ENCODE measurements at regions not wholly inside any gene's neighbourhood (a gene's known extent, or its start where the extent isn't known, plus 50 kb on each side); places are given as distances from the start of the nearest gene placed in this dataset.

DNA sequence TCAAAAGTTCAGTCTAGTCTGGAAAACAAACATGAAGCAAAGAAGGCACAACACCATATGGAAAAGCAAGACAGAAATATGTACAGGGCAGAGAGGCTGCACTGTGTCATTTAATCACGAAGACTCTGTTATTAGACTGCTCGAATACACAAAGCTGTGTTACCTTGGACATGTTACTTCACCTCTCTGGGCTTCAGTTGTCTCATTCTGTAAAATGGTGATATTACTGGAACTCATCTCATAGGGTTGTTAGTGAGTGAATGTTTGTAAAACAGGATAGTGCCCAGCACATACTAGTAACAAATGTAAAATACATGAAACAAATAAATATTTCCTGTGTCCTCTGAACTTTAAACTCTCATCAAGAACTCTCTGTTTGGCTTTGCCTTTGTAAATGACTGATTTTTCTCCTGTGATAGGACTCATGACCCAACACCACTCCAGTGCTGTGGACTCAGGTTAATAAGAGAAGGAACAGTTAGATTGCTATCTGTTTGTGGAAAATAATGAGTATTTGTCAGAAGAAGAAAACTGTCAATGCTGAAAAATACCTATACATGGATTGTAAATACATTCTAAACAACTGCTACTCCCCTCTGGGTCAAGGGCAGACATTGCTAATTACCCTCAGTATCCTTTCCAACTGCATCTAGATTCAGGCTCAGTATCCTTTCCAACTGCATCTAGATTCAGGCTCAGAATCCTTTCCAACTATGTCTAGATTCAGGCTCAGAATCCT, 62.3 kb downstream of the ZIC5 start:
- DNase-seq = no peak
- intact Hi-C loops (cut with micrococcal nuclease; ENCODE audit: unreplicated experiment) = loop anchor here (10.0 kb wide), 1 partner anchor 1216 kb away; no protein-coding TSS in a partner anchor
- Histone ChIP-seq H3K9me3 (ENCODE audit: insufficient read depth, low read depth) (no peaks in the 10 kb centered on the region), H3K27ac (no peak overlapping the region), H3K36me3 (ENCODE audit: low read depth) (no peaks in the 10 kb centered on the region), H3K4me2 (no peak overlapping the region), H3K27me3 (ENCODE audit: insufficient read depth, low read depth) (no peaks in the 10 kb centered on the region), H3F3A (ENCODE audit: insufficient read depth, low read depth) (no peaks in the 10 kb centered on the region), H3K4me1 (replicated peaks; ENCODE audit: insufficient read depth) (no peaks in the 10 kb centered on the region), H4K20me1 (ENCODE audit: insufficient read depth) (no peaks in the 10 kb centered on the region), H2AFZ (no peak overlapping the region), H3K4me3 (no peak overlapping the region), H3K79me2 (ENCODE audit: low read depth) (no peaks in the 10 kb centered on the region), H3K9me2 (ENCODE audit: insufficient read depth) (no peaks in the 10 kb centered on the region)
- ChIA-PET POLR2A (ENCODE audit: unreplicated experiment) (no interaction called here), CTCF (no interaction called here)
- no peak for TF ChIP-seq EZH2 (IDR thresholded peaks at IDR 0.05; ENCODE audit: low read depth)
- TF ChIP-seq, protein P1, sequence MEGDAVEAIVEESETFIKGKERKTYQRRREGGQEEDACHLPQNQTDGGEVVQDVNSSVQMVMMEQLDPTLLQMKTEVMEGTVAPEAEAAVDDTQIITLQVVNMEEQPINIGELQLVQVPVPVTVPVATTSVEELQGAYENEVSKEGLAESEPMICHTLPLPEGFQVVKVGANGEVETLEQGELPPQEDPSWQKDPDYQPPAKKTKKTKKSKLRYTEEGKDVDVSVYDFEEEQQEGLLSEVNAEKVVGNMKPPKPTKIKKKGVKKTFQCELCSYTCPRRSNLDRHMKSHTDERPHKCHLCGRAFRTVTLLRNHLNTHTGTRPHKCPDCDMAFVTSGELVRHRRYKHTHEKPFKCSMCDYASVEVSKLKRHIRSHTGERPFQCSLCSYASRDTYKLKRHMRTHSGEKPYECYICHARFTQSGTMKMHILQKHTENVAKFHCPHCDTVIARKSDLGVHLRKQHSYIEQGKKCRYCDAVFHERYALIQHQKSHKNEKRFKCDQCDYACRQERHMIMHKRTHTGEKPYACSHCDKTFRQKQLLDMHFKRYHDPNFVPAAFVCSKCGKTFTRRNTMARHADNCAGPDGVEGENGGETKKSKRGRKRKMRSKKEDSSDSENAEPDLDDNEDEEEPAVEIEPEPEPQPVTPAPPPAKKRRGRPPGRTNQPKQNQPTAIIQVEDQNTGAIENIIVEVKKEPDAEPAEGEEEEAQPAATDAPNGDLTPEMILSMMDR (conservative IDR thresholded peaks at IDR 0.05) = no peak
- no TSS peak for BruUV-seq (replicated peaks)

DNA sequence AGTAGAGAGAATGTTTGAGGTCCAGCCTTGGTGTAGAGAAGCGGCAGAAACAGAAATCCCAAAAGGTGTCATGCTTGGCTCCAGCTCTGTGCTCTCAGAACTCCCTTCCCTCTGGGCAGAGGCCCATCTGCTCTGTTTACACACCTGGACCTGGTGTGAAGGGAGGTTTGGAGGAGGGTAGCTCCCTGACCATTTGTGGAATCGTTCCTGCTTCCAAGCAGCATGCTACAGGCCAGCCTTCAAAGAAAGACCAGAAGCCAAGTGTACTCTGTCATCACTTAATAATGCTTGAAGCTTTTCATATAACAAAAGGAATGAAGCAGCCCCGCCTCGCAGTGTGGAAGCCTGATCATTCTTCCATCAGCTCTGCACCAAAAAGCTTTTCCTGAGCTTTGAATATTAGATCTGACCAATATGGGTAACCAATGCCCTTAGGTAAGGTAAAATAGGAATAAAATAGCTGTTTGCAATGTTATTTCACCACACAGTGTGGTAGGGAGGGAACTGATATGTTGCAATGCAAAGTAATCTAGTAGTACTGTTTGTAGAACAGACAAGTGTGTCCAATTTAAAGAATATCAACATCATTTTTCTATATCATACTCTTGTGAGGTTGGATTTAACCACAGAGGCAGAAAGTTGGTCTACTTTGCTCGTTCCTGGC, 63.3 kb downstream of the ZIC5 start:
- Histone ChIP-seq H4K20me1 (ENCODE audit: insufficient read depth) (no peaks in the 10 kb centered on the region), H3K9me2 (ENCODE audit: insufficient read depth) (no peaks in the 10 kb centered on the region), H3K4me1 (replicated peaks; ENCODE audit: insufficient read depth) (no peaks in the 10 kb centered on the region), H3K27me3 (ENCODE audit: insufficient read depth, low read depth) (no peaks in the 10 kb centered on the region), H3K9me3 (ENCODE audit: insufficient read depth, low read depth) (no peaks in the 10 kb centered on the region), H3K4me2 (no peak overlapping the region), H2AFZ (no peak overlapping the region), H3F3A (ENCODE audit: insufficient read depth, low read depth) (no peaks in the 10 kb centered on the region), H3K4me3 (no peak overlapping the region), H3K79me2 (ENCODE audit: low read depth) (no peaks in the 10 kb centered on the region), H3K27ac (no peak overlapping the region), H3K36me3 (ENCODE audit: low read depth) (no peaks in the 10 kb centered on the region)
- TF ChIP-seq, protein P1 (conservative IDR thresholded peaks at IDR 0.05) = no peak
- TF ChIP-seq EZH2 (IDR thresholded peaks at IDR 0.05; ENCODE audit: low read depth) = no peak
- POLR2A ChIA-PET (ENCODE audit: unreplicated experiment) = no interaction called here
- intact Hi-C loops (cut with micrococcal nuclease; ENCODE audit: unreplicated experiment) = loop anchor here (10.0 kb wide), 1 partner anchor 1217 kb away; no protein-coding TSS in a partner anchor
- DNase-seq = peak in 1 of 2 experiments; percentile 49
- CTCF ChIA-PET = interaction anchor here (0.8 kb wide), 1 partner anchor 607 kb away, joined by 4 read pairs; no protein-coding TSS in a partner anchor
- BruUV-seq (replicated peaks) = no TSS peak

DNA sequence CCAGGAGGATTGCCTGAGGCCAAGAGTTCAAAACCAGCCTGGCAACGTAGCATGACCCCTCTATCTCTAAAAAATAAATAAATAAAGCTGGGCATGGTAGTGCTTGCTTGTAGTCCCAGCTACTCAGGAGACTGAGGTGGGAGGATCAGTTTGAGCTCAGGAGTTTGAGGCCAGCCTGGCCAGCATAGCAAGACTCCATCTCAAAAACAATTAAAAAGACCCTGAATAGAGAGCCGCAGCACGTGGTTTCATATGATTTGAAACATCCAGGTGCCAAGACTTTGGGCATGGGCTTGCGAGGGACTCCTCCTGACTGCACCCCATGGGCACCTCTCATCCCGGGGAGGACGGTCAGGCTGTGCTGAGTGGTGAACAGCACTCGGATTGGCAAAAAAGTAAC, 63.9 kb downstream of the ZIC5 start:
- Histone ChIP-seq H3K4me2 (no peak overlapping the region), H3K4me3 (no peak overlapping the region), H3K27ac (no peak overlapping the region), H3F3A (ENCODE audit: insufficient read depth, low read depth) (no peaks in the 10 kb centered on the region), H3K9me2 (ENCODE audit: insufficient read depth) (no peaks in the 10 kb centered on the region), H4K20me1 (ENCODE audit: insufficient read depth) (no peaks in the 10 kb centered on the region), H3K9me3 (ENCODE audit: insufficient read depth, low read depth) (no peaks in the 10 kb centered on the region), H3K27me3 (ENCODE audit: insufficient read depth, low read depth) (no peaks in the 10 kb centered on the region), H3K4me1 (replicated peaks; ENCODE audit: insufficient read depth) (no peaks in the 10 kb centered on the region), H3K36me3 (ENCODE audit: low read depth) (no peaks in the 10 kb centered on the region), H2AFZ (no peak overlapping the region), H3K79me2 (ENCODE audit: low read depth) (no peaks in the 10 kb centered on the region)
- BruUV-seq (replicated peaks) = no TSS peak
- intact Hi-C loops (cut with micrococcal nuclease; ENCODE audit: unreplicated experiment) = loop anchor here (10.0 kb wide), 1 partner anchor 1217 kb away; no protein-coding TSS in a partner anchor
- ChIA-PET CTCF (interaction anchor here (0.8 kb wide), 1 partner anchor 607 kb away, joined by 4 read pairs; no protein-coding TSS in a partner anchor), POLR2A (ENCODE audit: unreplicated experiment) (no interaction called here)
- DNase-seq = no peak
- TF ChIP-seq, protein P1 (conservative IDR thresholded peaks at IDR 0.05) = no peak
- TF ChIP-seq EZH2 (IDR thresholded peaks at IDR 0.05; ENCODE audit: low read depth) = no peak
